NCI-H345 treated with DMSO at 0.1 percent for 48 hours (cell line): ENCODE measurements at regions not wholly inside any gene's neighbourhood (a gene's known extent, or its start where the extent isn't known, plus 50 kb on each side); places are given as distances from the start of the nearest gene placed in this dataset.

Source experiments
- DNase-seq: peaks from one replicate; lab custom pipeline; 2025; ENCODE audit not compliant: unreplicated experiment; lab: John Stamatoyannopoulos, UW

DNA sequence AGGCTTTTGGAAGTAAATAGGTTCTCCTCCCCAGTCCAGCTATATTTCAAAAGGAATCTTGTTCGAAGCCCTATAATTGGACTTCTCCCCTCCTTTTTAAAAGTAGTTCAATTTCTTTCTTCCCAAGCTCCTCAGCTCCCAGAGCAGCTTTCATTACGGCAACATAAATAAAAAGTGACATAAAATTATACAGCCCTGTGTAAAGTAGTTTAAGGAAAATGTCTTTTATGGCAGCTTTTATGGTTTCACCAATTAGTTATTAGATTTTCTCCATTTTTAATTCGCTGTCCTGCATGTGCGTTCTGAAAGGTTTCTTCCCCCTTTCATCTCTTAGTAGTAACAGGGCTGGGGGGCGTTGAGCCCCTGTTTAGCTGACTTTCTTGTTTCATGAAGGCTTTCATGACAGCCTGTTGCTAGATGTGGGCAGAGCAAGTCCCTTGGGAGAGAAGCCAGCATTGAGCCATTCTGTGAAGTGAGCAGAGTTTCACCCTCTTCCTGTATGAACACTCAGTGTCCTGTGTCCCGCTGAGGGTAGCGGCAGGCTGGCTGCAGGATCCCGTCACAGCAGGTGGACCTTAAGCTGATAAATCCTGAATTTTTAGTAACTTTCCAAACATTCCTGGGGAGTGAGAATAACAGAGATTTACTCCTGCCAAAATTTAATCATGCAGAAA lies 229.7 kb upstream of the SPRED2 start:
- DNase-seq = no peak

DNA sequence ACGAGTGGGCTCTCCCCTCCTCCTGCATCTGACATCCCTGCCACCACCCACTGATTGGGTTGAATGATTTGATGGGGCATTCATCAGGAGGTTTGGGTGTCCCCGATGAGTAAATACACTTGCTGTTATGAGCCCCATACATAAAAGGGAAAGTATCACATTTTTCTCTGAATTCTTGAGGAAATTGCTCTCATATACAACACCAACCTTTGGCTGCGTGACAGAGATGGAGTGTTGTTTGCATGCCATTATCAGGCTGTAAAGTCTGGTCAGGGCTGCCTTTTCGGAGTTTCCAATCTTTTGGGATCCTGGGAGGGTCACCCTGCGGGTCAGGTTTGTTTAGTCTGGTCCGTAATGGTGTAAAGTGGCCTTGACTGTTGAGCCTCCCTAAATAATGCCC lies 227.9 kb upstream of the SPRED2 start:
- DNase-seq = no peak

DNA sequence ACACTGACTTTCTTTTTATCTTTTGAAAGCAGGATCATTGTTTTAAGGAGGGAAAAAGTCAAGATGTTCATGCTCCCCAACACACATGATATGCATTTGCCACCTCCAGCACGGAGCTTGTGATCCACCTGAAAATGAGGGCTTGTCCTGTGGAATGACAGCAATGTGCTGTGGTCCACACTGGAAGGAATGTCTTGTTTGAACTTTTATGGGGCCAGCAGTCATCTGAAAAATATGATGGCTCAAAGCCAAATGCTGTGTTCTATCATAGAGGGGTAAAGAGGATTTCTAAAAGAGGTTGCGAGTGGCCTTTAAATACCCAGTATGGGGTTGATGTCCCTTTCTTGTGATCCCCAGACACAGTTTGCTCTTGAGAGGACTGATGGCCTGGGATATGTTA lies 226.5 kb upstream of the SPRED2 start:
- no peak for DNase-seq

DNA sequence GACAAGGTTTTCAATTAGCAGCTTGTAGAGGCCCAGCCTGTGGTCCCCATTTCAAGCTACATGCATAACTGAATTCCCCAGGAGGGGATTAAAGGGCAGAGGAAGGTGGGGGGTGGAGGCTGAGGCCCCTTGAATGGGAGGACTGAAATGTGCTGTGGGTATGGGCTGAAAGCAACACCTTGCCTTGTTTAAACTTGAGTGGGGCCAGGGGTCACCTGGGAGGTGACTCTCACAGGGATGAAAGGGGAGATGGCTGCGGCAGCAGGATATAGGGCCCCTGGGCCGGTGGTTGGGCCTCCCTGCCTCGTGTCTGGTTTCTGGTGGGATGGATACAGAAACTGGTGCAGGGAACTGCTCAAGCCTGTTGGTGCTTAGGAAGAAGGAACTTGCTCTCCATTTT lies 225.9 kb upstream of the SPRED2 start:
- DNase-seq = no peak

DNA sequence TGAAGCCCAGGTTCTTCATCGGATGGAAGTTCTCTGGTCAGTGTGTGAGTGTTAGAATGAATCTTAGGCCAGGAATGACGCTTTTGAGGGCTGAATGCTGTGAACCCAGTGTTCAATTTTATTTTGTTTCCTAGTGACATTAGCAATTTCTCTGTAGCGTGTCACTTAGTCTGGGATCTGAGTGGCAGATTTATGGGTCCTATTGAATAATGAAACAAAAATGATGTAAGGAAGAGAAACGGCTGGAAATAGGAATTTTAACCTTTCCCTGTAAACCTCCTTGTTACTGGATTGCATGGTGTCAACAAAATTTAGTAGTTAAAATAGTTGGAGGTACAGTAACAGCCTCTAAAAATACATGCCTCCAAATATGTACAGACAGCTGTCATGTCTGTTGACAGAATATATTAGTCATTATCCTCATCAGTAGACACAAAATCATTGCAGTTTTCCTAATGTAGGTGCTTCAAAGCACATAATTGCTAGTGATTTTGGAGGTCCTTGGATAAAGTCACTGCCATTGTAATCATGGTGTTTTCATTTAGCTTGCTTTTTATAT lies 223.8 kb upstream of the SPRED2 start:
- DNase-seq = no peak

DNA sequence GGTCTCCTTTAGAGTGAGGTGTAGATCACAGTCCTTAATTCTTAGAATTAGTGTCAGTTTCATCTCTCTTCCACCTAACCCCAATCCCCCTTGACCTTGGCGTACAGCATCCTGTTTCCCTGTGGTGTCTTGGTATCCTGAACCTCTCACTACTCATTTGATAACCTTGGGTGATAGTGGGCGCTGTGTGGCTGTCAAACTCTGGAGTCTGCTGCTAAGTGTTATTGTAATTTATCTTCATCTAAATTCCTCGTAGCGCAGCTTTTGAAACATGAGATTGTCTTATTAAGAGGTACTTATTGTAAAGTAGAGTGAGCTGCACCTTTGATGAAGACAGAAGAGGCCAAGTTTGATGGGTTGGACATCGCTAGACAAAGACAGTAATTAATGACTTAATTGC lies 222.6 kb upstream of the SPRED2 start:
- DNase-seq = no peak

DNA sequence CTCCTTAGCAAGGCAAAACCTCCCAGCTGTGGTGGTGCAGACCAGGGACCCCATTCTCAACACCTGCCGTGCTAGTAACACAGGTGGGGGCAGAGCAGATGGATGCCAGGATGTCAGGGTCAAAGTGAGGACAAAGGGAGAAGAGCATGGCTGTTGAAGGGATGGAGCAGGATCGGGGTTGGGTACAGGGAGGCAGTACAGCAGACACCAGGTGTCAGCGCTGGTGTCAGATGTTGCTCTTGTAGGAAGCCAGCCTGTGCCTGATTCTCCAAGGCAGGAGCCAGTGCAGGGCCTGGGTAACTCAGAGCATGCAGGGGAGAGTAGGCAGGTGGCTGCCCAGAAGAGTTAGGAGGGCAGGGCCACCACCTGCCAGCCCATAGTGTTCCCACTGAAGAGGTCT lies 222.1 kb upstream of the SPRED2 start:
- no peak for DNase-seq

DNA sequence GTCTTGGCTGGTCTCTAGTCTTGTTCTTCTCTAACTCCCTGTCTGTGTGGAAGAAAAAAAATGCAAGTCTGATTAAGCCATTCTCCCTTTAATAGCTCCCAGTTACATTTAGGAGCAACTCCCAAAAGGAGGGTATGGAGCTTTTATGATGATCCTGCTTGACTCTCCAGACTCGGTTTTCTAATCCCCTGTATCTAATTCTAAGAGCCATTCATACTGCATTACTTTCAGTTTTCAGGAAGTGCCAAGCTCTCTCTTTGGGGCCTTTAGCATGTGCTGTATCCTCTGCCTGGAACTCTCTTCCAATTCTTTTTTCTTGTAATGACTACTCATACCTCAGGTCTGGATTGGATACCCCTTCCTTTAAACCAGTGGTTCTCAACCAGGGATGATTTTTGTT lies 219.7 kb upstream of the SPRED2 start:
- DNase-seq = no peak

DNA sequence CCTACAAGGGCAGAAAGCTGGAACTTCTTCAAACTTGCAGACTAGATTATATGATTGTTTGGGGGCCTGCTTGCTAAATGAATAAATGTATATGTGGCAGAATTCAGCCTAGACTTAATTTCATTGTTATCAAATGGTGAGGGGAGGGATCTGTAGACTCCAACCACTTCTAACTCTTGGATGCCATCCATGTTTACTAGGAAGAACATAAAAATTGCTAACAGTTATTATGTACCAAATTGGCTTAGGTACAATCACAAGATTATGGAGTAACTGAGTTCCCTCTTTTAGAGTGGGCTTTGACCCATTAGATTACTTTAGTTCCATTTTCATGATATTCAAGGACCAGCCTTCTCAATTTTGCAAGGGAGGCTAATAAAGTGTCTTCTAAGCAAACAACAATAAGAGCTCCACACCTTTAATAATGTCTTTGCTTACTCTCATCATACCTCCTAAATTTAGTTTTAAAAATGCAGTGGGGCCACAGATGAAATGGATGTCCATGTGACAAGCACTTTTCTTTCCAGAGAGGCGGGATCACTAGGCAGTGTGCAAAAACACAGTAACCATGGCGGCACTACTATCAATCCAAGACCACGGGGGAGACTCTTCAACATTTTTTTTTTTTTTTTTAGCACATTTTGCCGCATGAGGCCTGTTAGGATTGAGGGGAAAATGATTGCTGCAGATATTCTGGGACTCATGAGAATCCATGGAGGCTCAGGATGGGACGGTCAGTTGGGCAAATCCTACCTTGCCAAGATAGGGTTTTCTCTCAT lies 217.6 kb upstream of the SPRED2 start:
- no peak for DNase-seq

DNA sequence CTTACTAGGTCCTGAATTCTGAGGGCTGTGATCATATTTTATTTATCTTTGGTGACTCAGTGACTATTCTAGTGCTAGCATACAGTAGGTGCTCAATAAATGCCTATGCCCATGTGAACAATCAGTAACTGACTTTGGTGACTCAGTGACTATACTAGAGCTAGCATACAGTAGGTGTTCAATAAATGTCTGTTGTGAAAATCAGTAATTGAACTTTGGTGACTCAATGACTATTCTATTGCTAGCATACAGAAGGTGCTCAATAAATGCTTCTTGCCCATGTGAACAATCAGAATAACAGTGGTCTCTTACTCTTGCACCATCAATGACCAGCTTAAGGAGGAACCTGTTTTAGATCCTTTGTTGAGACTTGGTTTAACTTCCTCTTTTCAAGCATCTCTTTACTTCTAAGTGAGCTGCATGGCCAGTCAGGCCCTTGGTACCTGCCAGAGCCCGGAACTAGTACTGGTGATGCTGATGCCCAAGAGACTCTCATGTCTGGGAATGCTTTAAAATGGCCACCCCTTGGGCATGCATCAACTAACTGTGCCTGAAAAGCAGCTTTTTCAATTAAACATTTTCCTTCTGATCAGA lies 214.9 kb upstream of the SPRED2 start:
- DNase-seq = no peak

DNA sequence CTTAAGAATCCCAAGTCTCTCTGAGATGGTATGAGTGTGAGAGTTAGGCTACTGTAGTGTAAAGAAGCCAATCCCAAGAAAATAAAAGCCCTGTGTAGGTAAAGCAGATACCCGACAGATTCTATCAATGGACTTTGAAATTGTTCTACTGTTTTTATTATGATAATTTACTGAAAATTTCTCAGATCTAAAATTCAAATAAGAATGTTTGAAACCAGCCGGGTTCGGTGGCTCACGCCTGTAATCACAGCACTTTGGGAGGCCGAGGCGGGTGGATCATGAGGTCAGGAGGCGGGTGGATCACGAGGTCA lies 208.3 kb upstream of the SPRED2 start:
- DNase-seq = no peak

DNA sequence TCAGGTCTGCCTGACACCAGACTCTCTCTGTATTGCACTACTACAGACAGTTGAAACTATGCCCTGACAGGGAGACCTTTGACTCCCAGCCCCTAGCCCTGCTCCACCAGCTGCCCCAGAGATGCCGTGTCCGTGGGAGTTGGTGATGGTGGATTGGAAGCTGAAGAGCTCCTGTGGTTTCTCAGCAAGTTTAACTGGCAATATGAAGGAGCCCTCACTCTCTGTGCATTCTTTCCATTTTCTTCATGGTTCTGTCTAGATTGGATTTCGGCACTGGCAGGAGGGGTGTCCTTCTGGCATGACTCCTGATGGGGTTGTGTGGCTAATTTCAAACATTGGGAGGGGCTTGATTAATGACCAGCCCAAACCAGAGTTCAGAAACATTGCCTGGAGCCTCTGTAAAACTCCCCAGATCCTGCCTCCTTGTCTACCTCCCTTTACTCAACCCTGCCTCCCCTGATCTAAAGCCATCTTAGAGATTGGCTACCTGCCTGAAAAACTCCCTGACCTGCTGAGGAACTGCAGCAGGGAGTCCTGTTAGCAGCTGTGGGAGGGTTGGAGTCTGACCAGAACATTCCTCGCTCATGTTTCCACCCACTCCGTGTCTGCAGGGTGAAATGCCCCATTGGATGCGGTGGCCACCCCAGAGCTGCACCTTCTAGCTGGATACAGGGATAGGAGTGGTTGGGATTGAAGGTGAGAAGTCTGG lies 206.9 kb upstream of the SPRED2 start:
- no peak for DNase-seq

DNA sequence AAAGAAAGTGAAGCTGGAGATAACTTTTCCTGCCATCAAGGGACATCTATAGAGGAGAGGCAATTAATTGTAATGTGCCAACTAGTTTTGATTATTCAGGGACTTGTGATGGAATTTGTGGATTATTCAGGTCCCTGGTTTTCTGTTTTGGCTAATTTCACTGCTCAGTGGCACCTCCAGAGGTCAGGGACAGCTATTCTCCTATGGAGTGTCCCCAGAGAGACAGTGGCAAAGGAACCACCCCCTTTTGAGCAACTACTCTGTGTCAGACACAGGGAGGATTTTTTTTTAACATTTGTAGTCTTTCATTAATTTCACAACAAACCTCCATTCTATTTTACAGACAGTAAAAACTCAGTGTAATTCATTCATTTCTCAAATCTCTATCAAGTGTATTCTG lies 206.0 kb upstream of the SPRED2 start:
- DNase-seq = no peak

DNA sequence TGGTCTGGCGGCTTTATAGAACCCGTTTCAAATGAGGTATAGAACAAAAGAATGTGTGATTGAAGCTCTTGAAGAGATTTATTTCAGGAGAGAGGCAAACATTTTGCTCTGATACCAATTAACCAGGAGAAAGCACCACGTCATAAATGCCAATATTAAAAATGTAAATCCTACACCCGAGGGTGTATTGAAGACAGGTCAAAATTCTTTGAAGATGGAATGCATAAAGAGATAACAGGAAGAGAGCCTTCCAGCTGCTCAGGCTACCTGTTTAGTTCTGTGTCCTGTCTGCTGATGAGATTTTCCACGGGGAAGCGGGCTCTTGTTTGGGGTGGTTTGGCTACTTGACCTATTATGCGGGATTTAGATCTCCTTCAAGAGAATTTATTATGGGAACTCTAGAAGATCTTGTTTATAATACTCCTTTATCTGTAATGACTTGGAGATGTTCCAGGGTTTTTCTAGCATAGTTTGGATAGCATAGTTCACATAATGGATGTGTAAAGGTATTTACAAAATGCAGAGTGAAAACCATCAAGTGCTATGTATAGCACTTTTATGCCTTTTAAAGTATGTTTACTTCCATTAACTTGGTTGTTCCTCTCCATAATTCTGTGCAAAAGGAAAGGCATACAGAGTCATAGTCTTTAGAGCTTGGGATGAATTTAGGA lies 204.5 kb upstream of the SPRED2 start:
- no peak for DNase-seq

DNA sequence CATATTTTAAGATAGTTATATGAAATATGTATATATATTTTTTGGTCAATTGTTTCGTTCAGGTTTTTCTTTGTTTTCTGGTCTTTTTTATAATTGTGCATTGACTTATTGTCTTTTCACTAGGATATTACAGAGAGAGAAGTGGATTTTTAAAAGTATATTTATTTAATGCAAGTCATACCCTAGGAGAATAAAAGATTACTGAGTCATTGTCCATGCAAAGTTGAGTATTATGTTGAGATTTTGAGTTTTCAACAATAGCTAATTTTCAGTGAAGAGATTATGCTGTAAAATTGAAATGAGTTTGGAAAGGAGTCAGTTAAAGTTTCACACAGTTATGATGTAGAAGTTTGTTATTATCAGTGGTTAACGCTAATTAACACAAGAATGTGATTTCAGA lies 203.6 kb upstream of the SPRED2 start:
- DNase-seq = no peak

DNA sequence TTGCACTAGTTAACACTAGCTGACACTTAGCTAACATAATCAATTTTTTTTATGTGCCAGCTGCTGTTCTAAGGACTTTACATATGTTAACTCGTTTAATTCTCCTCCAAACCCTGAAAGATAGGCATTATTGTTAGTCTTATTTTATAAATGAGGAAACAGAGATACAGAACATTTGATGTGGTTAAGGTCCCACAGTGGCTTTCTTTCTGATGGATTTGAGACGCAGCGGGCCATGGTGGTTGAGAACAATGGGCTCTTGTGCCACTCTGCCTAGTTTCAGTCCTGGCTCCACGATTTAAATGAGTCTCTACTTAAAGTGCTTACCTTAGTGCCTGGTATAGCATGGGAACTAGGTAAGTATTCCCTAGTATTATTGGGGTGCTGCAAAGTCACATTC lies 201.9 kb upstream of the SPRED2 start:
- DNase-seq = no peak

DNA sequence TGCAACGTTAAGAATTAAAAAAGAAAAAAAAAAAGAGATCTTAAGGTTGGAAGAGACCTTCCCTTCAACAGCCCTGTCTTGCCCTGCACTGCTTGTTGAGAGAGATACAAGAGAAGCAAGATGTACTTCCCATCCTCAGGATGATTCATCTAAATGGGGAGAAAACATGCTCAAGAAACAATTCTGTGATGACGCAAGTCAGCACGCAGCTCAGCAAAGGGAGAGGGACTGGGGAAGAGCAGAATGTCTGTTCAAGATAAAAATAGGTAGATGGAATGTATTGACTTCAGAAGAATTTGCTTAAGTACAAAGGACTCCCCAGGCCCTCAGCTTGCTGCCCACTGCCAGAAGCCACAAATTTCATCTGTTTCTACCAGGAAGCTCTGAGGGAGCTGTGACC lies 198.2 kb upstream of the SPRED2 start:
- no peak for DNase-seq

DNA sequence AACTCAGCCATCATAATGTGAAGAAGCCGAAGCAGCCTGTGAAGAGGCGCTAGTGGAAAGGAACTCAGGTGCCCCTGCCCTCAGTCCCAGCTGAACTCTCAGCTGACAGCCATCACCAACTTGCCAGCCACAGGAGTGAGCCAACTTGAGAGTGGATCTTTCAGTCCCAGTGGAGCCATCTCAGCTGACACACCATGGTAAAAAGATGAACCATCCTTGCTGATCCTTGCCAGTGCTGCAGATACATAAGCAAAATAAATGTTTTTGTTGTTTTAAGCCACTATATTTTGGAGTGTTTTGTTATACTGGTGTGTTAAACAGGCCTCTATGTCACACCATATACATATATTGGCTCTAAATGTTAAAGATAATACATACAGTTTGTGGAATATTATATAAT lies 195.8 kb upstream of the SPRED2 start:
- no peak for DNase-seq

DNA sequence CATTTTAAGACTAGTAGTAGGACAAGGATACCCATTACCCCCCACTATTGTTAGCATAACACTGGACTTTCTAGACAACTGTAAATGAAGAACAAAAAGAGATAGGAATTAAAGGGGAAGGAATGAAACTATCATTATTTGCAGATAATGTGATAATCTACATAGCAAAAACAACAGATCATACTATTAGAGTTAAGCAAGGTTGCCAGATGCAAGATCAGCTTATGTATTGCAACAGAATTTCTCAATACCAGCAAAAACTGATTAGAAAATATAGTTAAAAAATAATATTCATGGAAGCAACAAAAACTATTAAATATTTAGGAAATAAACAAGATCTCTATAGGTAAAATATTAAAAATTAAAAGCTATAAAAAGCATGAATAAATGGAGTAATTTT lies 194.4 kb upstream of the SPRED2 start:
- no peak for DNase-seq

DNA sequence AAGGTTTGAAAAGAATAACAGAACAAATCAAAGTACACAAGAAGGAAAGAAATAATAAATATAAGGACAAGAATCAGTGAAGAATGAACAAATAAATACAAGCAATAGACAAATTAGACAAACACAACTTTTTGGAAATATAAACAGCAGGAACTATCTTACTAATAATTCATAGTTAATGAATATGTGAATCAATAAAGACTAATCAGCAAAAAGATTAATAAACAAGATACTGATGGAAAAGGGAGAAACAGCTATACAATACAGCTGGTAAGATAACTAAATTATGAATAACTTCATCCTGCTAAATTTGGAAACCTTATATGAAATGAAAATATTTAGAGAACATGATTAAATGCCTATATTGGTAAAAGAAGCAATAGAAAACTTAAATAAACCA lies 193.6 kb upstream of the SPRED2 start:
- DNase-seq = no peak

DNA sequence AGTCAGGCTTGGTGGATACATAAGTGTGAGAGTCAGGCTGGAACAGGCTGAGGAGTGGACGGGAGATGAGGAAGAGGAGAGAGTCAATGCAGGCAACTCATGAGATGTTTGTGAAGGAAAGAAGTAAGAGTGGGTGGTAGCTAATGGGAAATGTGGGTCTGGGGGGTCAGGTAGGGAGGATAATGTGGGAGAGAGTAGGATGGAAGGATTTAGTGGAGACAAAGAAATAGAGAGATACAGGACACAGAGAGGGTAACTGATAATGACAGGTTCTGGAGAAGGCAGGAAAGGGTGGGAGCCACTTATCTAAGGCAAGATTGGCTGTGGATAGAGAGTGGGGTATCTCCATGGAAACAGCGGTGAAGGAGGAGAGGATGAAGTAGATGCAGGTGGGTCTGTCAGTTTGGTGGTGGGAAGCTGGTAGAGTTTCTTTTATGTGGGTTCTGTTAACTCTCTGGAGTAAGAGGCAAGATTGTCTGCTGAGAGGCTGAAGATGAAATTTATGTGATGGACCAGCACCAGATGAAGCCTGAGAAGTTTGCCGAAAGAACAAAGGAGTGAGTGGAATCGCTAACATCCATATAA lies 190.6 kb upstream of the SPRED2 start:
- no peak for DNase-seq
